Activated naive CD4-positive, alpha-beta T cell treated with anti-CD3 and anti-CD28 coated beads for 36 hours (primary cell): ENCODE measurements at regions not wholly inside any gene's neighbourhood (a gene's known extent, or its start where the extent isn't known, plus 50 kb on each side); places are given as distances from the start of the nearest gene placed in this dataset.
"Not testable (repeated sequence)": the region's sequence is repeated elsewhere in the genome, so short reads cannot be mapped to it uniquely, and the experiment has no call there.

Experiments used
- CTCF ChIA-PET: fragments of 350-600 bp; sonication (Branson Sonifier 250); formaldehyde crosslinking; loops from one replicate; lab custom pipeline; 2021; ENCODE audit warnings: antibody characterized with exemption; lab: Charles Lee
- DNase-seq: peaks from one replicate; pipeline ENCODE4 v3.0.0-alpha.2; 2020
- H3K27ac Mint-ChIP-seq: one replicate; pipeline ENCODE4 v1.8.0; 2021; ENCODE audit warnings: mild to moderate bottlenecking, mixed read lengths
- H3K27me3 Mint-ChIP-seq: one replicate; pipeline ENCODE4 v1.8.0; 2021; ENCODE audit warnings: low read depth, mixed read lengths
- H3K36me3 Mint-ChIP-seq: one replicate; pipeline ENCODE4 v1.8.0; 2021; ENCODE audit warnings: low read depth, mixed read lengths
- H3K4me1 Mint-ChIP-seq: one replicate; pipeline ENCODE4 v1.8.0; 2021; ENCODE audit warnings: low read depth, mixed read lengths
- H3K4me3 Mint-ChIP-seq: one replicate; pipeline ENCODE4 v1.8.0; 2021; ENCODE audit warnings: mild to moderate bottlenecking, moderate library complexity, mixed read lengths
- H3K9me3 Mint-ChIP-seq: one replicate; pipeline ENCODE4 v1.8.0; 2021; ENCODE audit warnings: mixed read lengths
- intact Hi-C: fragments of 100-400 bp; cut with micrococcal nuclease; formaldehyde crosslinking; loops from one replicate; pipeline ENCODE4 v1.15.1; 2023

DNA sequence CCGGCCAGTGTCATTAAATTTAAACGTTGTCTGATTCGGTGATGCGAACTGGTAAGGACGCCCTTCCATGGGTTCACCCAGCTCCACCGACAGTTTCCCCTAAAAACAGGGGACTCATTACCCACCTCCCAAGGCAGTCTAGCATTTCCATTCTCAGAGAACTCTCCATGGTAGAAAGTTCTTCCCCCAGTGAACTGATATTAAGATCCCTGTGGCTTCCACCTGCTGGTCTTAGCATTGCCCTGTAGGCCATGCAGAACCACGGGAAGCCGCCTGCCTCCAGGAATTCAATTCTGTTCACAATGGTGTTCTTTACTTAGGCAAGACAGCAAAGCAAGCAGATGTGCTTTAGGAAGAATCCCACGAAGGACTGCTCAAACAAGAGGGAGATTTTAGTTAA lies 128.9 kb upstream of the NANOS1 start:
- Mint-ChIP-seq H3K9me3 (peaks cover 2% of the 10 kb centered on the region), H3K27me3 (peaks cover 4% of the 10 kb centered on the region), H3K4me3 (no peak overlapping the region), H3K4me1 (no peaks in the 10 kb centered on the region), H3K36me3 (no peaks in the 10 kb centered on the region), H3K27ac (no peak overlapping the region)
- no peak for DNase-seq
- CTCF ChIA-PET, result no interaction called here
- intact Hi-C loops, result no loop called here

DNA sequence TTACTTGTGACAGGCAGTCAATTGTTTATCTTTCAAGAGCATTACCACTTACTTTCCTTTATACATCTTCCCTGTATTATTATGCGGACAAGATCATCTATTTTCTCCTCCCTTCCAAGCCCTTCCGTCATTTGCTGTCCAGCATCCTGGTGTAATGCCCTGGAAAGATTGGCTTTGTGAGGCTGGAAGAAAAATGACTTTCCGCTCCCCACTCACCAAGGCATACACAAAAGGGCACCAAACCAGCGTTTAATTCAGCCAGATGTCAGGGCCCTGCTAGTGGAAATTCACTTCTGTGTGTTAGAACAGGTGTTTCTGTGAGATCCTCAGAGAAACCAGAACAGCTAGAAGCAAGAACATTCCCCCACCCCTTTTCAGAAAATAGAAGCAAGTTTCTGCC lies 128.1 kb upstream of the NANOS1 start:
- Mint-ChIP-seq H3K36me3 (no peaks in the 10 kb centered on the region), H3K4me1 (no peaks in the 10 kb centered on the region), H3K27me3 (peaks cover 4% of the 10 kb centered on the region), H3K9me3 (no peaks in the 10 kb centered on the region), H3K27ac (no peak overlapping the region), H3K4me3 (no peak overlapping the region)
- DNase-seq, result no peak
- intact Hi-C loops, result no loop called here
- CTCF ChIA-PET, result interaction anchor here (0.6 to 0.7 kb wide), 2 partner anchors 333 to 1565 kb away, joined by 3 to 7 read pairs; no protein-coding TSS in a partner anchor

DNA sequence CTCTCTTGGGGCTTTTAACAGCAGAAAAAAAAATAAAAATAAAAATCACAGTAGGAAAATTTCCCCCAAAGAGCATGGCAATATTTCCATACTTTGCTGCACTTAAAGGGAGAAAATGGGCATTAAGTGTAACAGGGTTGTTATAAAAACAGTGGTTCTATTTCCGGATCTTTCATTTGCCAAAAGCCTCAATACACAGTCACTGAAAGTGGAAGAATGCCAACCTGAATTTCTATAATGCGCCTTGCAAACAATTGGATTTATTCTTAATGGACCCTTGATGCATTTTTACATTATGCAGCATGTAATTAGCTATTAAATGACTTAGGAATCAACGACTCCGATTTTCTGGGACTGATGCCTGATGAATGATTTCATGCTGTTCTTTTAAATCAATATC lies 127.6 kb upstream of the NANOS1 start:
- Mint-ChIP-seq H3K9me3 (no peaks in the 10 kb centered on the region), H3K4me3 (no peak overlapping the region), H3K36me3 (no peaks in the 10 kb centered on the region), H3K27ac (no peak overlapping the region), H3K27me3 (peaks cover 4% of the 10 kb centered on the region), H3K4me1 (no peaks in the 10 kb centered on the region)
- intact Hi-C loops, result no loop called here
- CTCF ChIA-PET, result interaction anchor here (0.7 kb wide), 1 partner anchor 1566 kb away, joined by 3 read pairs; no protein-coding TSS in a partner anchor
- no peak for DNase-seq

DNA sequence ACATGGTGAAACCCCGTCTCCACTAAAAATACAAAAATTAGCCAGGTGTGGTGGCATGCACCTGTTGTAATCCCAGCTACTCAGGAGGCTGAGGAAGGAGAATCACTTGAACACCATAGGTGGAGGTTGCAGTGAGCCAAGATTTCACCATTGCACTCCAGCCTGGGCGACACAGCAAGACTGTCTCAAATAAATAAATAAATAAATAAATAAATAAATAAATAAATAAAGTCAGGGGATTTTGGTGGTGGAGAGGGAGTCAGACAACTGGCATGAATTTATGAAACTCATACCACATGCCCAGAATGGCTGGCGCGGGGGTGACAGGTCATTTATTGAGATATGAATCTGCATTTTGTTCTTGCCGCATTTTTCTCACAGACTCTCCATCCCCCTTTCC lies 126.9 kb upstream of the NANOS1 start:
- H3K9me3 Mint-ChIP-seq, H3K27ac Mint-ChIP-seq, H3K36me3 Mint-ChIP-seq, H3K4me3 Mint-ChIP-seq, H3K4me1 Mint-ChIP-seq, H3K27me3 Mint-ChIP-seq, intact Hi-C loops, DNase-seq, CTCF ChIA-PET: not testable (repeated sequence)

DNA sequence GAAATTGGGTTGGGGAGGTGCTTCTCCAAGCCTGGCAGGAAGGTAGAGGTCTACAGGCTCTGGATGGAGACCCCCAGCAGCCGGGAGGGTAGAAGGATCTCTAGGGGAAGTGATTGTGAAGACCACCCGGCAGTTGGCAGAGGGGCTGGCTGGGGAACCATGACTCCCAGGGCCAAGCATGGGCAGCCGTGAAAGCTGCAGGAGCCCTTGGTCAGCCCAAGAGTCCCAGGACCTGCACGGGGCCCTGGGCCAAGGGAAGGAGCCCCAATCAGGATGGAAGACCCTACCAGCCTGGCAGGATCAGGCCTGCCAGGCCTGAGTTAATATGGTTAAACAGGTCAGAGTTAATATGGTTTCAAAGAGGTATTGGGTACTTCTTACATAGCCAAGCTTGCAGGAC lies 126.3 kb upstream of the NANOS1 start:
- H3K4me1 Mint-ChIP-seq, result no peaks in the 10 kb centered on the region
- no peak overlapping the region for H3K27ac Mint-ChIP-seq
- H3K27me3 Mint-ChIP-seq, result peaks cover 4% of the 10 kb centered on the region
- CTCF ChIA-PET, result no interaction called here
- H3K4me3 Mint-ChIP-seq, result no peak overlapping the region
- no peak for DNase-seq
- intact Hi-C loops, result no loop called here
- H3K9me3 Mint-ChIP-seq, result no peaks in the 10 kb centered on the region
- no peaks in the 10 kb centered on the region for H3K36me3 Mint-ChIP-seq

DNA sequence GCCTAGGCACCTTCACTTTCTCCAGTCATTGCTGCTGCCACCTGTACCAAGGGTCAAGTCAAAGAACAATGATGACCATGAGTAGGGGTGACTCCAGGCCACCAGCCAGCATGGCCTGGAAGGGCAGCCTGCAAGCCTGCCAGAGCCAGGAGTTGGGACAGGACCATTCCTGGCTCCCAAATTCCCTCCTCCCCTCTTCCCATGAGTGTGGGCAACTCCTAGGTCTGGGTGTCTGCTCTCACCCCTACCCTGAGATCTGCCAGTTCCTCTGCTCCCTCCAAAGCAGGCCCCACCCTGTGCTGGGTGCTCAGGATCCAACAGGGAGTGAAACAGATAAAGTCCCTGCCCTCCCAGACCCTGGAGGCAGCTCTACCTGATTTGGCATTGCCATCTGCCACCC lies 125.8 kb upstream of the NANOS1 start:
- H3K27ac Mint-ChIP-seq, result no peak overlapping the region
- no peaks in the 10 kb centered on the region for H3K36me3 Mint-ChIP-seq
- no peaks in the 10 kb centered on the region for H3K9me3 Mint-ChIP-seq
- peaks cover 4% of the 10 kb centered on the region for H3K27me3 Mint-ChIP-seq
- no peaks in the 10 kb centered on the region for H3K4me1 Mint-ChIP-seq
- intact Hi-C loops, result no loop called here
- CTCF ChIA-PET, result no interaction called here
- H3K4me3 Mint-ChIP-seq, result no peak overlapping the region
- DNase-seq, result no peak

DNA sequence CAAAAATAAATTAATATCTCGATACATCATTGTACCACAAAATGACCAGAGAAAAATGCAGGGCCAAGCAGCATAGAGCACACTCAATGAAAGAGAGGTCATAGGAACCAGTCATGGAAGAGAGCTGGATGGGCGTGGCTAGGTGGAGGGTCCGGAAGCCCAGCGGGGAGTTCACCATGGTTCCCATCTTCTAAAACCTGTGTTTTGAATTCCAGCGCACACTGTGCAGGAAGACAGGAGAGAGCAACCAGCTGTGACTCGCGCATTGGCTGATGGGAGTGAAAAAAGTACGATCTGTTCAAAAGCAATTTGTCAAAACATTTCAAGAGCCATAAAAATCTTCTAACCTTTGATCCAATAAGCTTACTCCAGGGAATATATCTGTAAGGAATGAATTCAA lies 125.2 kb upstream of the NANOS1 start:
- intact Hi-C loops, result no loop called here
- CTCF ChIA-PET, result no interaction called here
- Mint-ChIP-seq H3K4me1 (no peaks in the 10 kb centered on the region), H3K4me3 (no peak overlapping the region), H3K27ac (no peak overlapping the region), H3K36me3 (no peaks in the 10 kb centered on the region), H3K9me3 (no peaks in the 10 kb centered on the region), H3K27me3 (peaks cover 4% of the 10 kb centered on the region)
- no peak for DNase-seq

DNA sequence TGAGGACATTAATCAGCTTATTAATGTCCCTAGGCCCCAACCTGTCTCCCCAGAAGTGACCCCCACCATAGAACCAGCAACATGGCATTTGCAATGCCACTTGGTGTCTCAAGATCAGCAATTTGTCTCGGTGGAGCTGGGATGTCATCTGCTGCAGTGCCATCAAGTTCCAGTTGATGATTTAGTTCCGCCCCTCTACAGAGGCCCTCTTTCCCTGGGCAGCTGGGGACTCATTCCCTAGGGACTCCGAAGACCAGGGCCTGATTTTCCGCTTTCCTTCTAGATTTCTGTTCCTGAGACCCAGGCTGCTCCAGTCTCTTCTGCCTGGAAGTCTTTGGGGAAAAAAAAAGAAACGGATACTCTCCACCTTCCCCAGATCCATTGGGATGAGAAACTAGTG lies 122.5 kb upstream of the NANOS1 start:
- H3K36me3 Mint-ChIP-seq, result no peaks in the 10 kb centered on the region
- no peaks in the 10 kb centered on the region for H3K4me1 Mint-ChIP-seq
- intact Hi-C loops, result no loop called here
- no peak overlapping the region for H3K4me3 Mint-ChIP-seq
- no peaks in the 10 kb centered on the region for H3K9me3 Mint-ChIP-seq
- H3K27ac Mint-ChIP-seq, result no peak overlapping the region
- CTCF ChIA-PET, result interaction anchor here (0.7 kb wide), 2 partner anchors 18 to 190 kb away, joined by 3 read pairs; no protein-coding TSS in a partner anchor
- peaks cover 3% of the 10 kb centered on the region for H3K27me3 Mint-ChIP-seq
- DNase-seq, result no peak

DNA sequence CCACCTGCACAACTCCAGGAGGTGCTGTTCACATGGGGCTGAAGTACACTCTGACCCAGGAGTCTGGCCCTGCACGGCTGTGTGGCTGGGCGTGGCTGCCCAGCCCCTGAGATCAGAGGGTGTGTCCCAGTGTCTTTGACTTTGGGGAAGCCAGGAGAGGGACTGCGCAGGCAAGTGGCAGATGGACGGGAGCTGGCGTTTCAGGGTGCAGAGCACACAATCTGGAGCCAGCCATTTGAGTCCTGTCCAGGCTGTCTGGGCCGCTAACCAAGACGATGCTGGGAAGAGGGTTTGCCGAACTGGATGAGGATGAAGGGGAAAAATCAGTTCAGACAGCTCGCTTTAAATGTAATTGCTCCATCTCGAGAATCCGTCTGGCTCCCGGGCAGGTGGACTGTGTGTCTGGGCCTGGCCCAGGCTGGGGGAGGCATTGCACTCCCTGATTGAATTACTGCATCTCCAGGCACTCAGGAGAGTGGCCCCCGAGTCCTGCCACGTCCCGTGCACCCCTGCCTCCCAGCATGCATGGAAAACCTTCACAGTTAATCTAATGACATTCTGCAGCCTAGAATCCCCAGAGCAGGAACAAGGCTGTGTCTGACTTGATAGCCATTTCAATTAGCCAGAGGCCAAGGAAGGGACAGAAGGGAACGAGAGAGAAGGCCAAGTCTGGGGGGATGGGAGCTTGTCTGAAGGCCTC lies 120.8 kb upstream of the NANOS1 start:
- CTCF ChIA-PET, result no interaction called here
- Mint-ChIP-seq H3K4me1 (no peaks in the 10 kb centered on the region), H3K4me3 (no peak overlapping the region), H3K27me3 (peaks cover 2% of the 10 kb centered on the region), H3K9me3 (no peaks in the 10 kb centered on the region), H3K36me3 (no peaks in the 10 kb centered on the region), H3K27ac (no peak overlapping the region)
- intact Hi-C loops, result no loop called here
- no peak for DNase-seq

DNA sequence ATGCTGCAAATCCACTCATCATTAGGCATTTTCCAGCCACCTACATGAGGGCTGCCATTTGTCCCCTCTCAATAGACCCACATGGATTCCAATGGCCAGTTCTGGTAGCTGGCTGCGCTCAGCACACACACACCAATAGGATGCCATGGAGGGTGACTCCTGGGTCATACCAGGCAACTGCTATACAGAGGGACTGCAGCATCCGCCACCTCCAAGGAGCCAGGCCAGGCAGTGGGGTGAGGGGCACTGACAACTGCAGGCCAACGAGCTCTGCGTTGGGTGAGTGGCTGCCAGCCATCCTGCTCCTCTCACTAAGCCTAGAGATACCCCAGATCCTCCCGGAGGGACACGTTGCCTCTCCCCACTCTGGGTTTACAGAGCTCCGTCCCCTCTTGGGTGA lies 118.8 kb upstream of the NANOS1 start:
- intact Hi-C loops, result no loop called here
- Mint-ChIP-seq H3K4me1 (no peaks in the 10 kb centered on the region), H3K4me3 (no peak overlapping the region), H3K9me3 (no peaks in the 10 kb centered on the region), H3K36me3 (no peaks in the 10 kb centered on the region), H3K27ac (no peak overlapping the region), H3K27me3 (no peaks in the 10 kb centered on the region)
- CTCF ChIA-PET, result no interaction called here
- DNase-seq, result no peak

DNA sequence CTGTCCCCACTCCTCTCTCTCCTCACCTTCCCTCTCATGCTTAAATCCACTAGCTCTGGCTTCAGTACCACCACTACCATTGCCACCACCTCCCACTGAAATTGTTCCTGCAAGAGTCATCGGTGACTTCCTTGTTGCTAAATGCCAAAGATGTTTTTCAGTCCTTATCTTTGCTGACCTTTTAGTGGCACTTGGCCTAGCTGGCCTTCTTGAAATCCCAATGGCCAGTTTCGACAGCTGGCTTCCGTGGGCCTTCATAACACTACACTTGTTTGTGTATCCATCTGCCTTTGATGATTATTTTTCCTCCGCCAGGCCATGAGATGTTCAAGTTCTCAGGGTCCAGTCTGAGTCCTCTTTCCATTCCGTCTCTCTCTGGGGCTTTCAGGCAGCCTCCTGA lies 118.2 kb upstream of the NANOS1 start:
- Mint-ChIP-seq H3K4me1 (no peaks in the 10 kb centered on the region), H3K4me3 (no peak overlapping the region), H3K36me3 (no peaks in the 10 kb centered on the region), H3K9me3 (no peaks in the 10 kb centered on the region), H3K27me3 (no peaks in the 10 kb centered on the region), H3K27ac (no peak overlapping the region)
- DNase-seq, result no peak
- intact Hi-C loops, result no loop called here
- CTCF ChIA-PET, result no interaction called here

DNA sequence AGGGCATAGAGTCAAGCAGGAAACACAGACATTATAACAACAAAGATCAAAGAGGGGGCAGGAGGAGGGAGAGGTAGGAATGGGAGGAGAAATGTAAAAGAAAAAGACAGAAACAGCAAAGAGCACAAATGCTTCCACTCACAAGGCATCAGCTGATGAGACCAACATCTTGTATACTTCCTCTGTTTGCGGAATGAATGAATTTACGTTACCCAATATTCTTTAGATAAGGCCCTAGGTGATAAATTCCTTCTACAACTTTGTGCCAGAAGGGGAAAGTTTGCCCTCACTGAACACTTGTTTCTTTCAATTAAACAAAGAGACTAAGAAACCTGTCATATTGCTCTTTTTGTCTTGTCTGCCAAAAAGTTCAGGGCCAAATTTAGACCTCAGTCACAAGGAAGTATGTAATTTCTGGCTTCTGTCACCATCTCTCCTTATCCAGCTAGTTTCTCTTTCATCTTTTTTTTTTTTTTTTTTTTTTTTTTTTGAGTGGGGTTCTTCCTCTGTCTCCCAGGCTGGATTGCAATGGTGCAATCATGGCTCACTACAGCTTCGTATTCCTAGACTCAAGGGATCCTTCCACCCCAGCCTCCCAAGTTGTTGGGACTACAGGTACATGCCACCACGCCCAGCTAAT lies 116.4 kb upstream of the NANOS1 start:
- no peaks in the 10 kb centered on the region for H3K27me3 Mint-ChIP-seq
- CTCF ChIA-PET, result no interaction called here
- H3K4me1 Mint-ChIP-seq, result no peaks in the 10 kb centered on the region
- no peaks in the 10 kb centered on the region for H3K9me3 Mint-ChIP-seq
- intact Hi-C loops, result no loop called here
- H3K36me3 Mint-ChIP-seq, result no peaks in the 10 kb centered on the region
- no peak overlapping the region for H3K27ac Mint-ChIP-seq
- no peak overlapping the region for H3K4me3 Mint-ChIP-seq
- DNase-seq, result no peak

DNA sequence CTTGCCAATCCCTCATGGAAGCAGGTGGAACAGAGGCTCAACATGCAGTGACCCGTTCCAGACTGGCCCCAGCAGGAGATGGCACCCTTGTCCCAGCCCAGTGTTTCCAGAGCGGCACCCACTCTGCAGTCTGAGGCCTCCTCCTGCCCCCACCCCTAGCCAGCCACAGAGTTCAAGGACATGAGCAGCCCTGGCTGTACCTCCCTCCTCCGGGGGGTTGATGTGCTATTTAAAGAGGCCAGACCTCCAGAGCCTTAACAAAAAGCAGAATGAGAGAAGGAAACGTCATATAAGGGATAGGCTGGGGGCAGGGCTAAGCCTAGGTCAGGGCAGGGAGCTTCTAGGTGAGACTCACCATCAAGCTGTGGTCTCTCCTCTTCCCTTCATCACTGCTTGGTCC lies 115.7 kb upstream of the NANOS1 start:
- H3K36me3 Mint-ChIP-seq, result no peaks in the 10 kb centered on the region
- CTCF ChIA-PET, result no interaction called here
- H3K9me3 Mint-ChIP-seq, result no peaks in the 10 kb centered on the region
- no peaks in the 10 kb centered on the region for H3K27me3 Mint-ChIP-seq
- H3K27ac Mint-ChIP-seq, result no peak overlapping the region
- intact Hi-C loops, result no loop called here
- no peaks in the 10 kb centered on the region for H3K4me1 Mint-ChIP-seq
- H3K4me3 Mint-ChIP-seq, result no peak overlapping the region
- no peak for DNase-seq
